ENCODE measurements at regions not wholly inside any gene's neighbourhood (a gene's known extent, or its start where the extent isn't known, plus 50 kb on each side); places are given as distances from the start of the nearest gene placed in this dataset.

GRCh38 chr15:39456582-39457330 lies 124.1 kb upstream of the THBS1 start:
- no peak for TF ChIP-seq EZH2phosphoT487 (IDR thresholded peaks at IDR 0.05; ENCODE audit: low read depth)
- TF ChIP-seq, protein P1, sequence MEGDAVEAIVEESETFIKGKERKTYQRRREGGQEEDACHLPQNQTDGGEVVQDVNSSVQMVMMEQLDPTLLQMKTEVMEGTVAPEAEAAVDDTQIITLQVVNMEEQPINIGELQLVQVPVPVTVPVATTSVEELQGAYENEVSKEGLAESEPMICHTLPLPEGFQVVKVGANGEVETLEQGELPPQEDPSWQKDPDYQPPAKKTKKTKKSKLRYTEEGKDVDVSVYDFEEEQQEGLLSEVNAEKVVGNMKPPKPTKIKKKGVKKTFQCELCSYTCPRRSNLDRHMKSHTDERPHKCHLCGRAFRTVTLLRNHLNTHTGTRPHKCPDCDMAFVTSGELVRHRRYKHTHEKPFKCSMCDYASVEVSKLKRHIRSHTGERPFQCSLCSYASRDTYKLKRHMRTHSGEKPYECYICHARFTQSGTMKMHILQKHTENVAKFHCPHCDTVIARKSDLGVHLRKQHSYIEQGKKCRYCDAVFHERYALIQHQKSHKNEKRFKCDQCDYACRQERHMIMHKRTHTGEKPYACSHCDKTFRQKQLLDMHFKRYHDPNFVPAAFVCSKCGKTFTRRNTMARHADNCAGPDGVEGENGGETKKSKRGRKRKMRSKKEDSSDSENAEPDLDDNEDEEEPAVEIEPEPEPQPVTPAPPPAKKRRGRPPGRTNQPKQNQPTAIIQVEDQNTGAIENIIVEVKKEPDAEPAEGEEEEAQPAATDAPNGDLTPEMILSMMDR (IDR thresholded peaks at IDR 0.05; ENCODE audit: low read depth, low read length), result no peak
- no peaks in the 10 kb centered on the region for H3K27me3 ChIP-seq (ENCODE audit: low read depth, low read length)
- peaks cover 33% of the 10 kb centered on the region for H3K4me1 ChIP-seq (ENCODE audit: low read length)
- no peak overlapping the region for H3K9ac ChIP-seq (ENCODE audit: low read length)
- H3K36me3 ChIP-seq (replicated peaks; ENCODE audit: low read depth, low read length), result peaks cover 4% of the 10 kb centered on the region
- H3K4me3 ChIP-seq (ENCODE audit: low read length), result no peak overlapping the region
- no peaks in the 10 kb centered on the region for H3K79me2 ChIP-seq (ENCODE audit: low read length)
- no peak overlapping the region for H3K27ac ChIP-seq (ENCODE audit: low read length)
- H3K9me3 ChIP-seq (ENCODE audit: insufficient read depth, low read length), result no peaks in the 10 kb centered on the region
- H3K4me2 ChIP-seq (ENCODE audit: low read length), result no peak overlapping the region
- H4K20me1 ChIP-seq (ENCODE audit: insufficient read depth, low read length), result no peaks in the 10 kb centered on the region
- H2AFZ ChIP-seq (ENCODE audit: low read depth, low read length), result no peak overlapping the region

DNA sequence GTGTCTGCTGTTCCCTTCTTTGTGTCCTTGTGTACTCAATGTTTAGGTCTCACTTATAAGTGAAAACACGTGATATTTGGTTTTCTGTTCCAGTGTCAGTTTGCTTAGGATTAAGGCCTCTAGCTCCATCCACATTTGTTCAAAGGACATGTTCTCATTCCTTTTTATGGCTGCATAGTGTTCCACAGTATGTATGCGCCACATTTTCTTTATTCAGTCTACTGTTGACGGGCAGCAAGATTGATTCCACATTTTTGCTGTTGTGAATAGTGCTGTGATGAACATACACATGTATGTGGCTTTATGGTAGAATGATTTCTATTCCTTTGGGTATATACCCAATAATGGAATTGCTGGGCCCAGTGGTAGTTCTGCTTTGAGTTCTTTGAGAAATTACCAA lies 122.7 kb upstream of the THBS1 start:
- peaks cover 4% of the 10 kb centered on the region for H3K36me3 ChIP-seq (replicated peaks; ENCODE audit: low read depth, low read length)
- H3K9ac ChIP-seq (ENCODE audit: low read length), result no peak overlapping the region
- TF ChIP-seq EZH2phosphoT487 (IDR thresholded peaks at IDR 0.05; ENCODE audit: low read depth), result no peak
- TF ChIP-seq, protein P1 (IDR thresholded peaks at IDR 0.05; ENCODE audit: low read depth, low read length), result no peak
- H3K79me2 ChIP-seq (ENCODE audit: low read length), result no peaks in the 10 kb centered on the region
- no peaks in the 10 kb centered on the region for H3K27me3 ChIP-seq (ENCODE audit: low read depth, low read length)
- H2AFZ ChIP-seq (ENCODE audit: low read depth, low read length), result no peak overlapping the region
- no peak overlapping the region for H3K4me2 ChIP-seq (ENCODE audit: low read length)
- peaks cover 29% of the 10 kb centered on the region for H3K4me1 ChIP-seq (ENCODE audit: low read length)
- no peak overlapping the region for H3K4me3 ChIP-seq (ENCODE audit: low read length)
- H4K20me1 ChIP-seq (ENCODE audit: insufficient read depth, low read length), result no peaks in the 10 kb centered on the region
- H3K27ac ChIP-seq (ENCODE audit: low read length), result no peak overlapping the region
- H3K9me3 ChIP-seq (ENCODE audit: insufficient read depth, low read length), result no peaks in the 10 kb centered on the region

GRCh38 chr15:39459548-39459947 lies 121.3 kb upstream of the THBS1 start:
- Histone ChIP-seq H3K27ac (ENCODE audit: low read length) (no peak overlapping the region), H3K36me3 (replicated peaks; ENCODE audit: low read depth, low read length) (peaks cover 4% of the 10 kb centered on the region), H2AFZ (ENCODE audit: low read depth, low read length) (no peak overlapping the region), H3K9me3 (ENCODE audit: insufficient read depth, low read length) (no peaks in the 10 kb centered on the region), H3K4me2 (ENCODE audit: low read length) (no peak overlapping the region), H4K20me1 (ENCODE audit: insufficient read depth, low read length) (no peaks in the 10 kb centered on the region), H3K4me1 (ENCODE audit: low read length) (peaks cover 18% of the 10 kb centered on the region), H3K79me2 (ENCODE audit: low read length) (no peaks in the 10 kb centered on the region), H3K27me3 (ENCODE audit: low read depth, low read length) (no peaks in the 10 kb centered on the region), H3K9ac (ENCODE audit: low read length) (no peak overlapping the region), H3K4me3 (ENCODE audit: low read length) (no peak overlapping the region)
- TF ChIP-seq, protein P1 (IDR thresholded peaks at IDR 0.05; ENCODE audit: low read depth, low read length), result no peak
- TF ChIP-seq EZH2phosphoT487 (IDR thresholded peaks at IDR 0.05; ENCODE audit: low read depth), result no peak

DNA sequence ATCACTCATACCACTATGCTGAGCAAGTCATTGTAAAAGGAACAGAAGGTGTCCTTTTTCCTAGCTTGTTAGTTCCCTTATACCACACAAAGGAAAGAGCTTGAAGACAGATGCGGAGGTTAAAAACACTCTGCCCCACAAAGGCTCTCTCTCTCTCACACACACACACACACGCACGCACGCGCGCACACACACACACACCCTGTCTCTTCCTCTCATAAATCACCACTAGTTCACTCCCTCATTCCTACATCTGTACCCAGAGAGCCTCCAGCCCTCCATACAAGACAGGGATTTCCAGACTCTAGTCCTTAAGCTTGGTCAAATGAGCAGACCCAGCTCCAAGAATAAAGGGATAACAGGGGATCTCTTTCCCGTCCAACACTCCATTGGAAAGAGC lies 120.1 kb upstream of the THBS1 start:
- no peaks in the 10 kb centered on the region for H3K79me2 ChIP-seq (ENCODE audit: low read length)
- no peak overlapping the region for H2AFZ ChIP-seq (ENCODE audit: low read depth, low read length)
- no peak overlapping the region for H3K4me2 ChIP-seq (ENCODE audit: low read length)
- H3K27ac ChIP-seq (ENCODE audit: low read length), result no peak overlapping the region
- H3K9ac ChIP-seq (ENCODE audit: low read length), result no peak overlapping the region
- no peak for TF ChIP-seq EZH2phosphoT487 (IDR thresholded peaks at IDR 0.05; ENCODE audit: low read depth)
- TF ChIP-seq, protein P1 (IDR thresholded peaks at IDR 0.05; ENCODE audit: low read depth, low read length), result no peak
- peaks cover 3% of the 10 kb centered on the region for H3K36me3 ChIP-seq (replicated peaks; ENCODE audit: low read depth, low read length)
- H3K4me1 ChIP-seq (ENCODE audit: low read length), result peaks cover 6% of the 10 kb centered on the region
- H4K20me1 ChIP-seq (ENCODE audit: insufficient read depth, low read length), result no peaks in the 10 kb centered on the region
- no peak overlapping the region for H3K4me3 ChIP-seq (ENCODE audit: low read length)
- H3K27me3 ChIP-seq (ENCODE audit: low read depth, low read length), result no peaks in the 10 kb centered on the region
- H3K9me3 ChIP-seq (ENCODE audit: insufficient read depth, low read length), result 0 out of 2 replicates have a peak, but pooled peaks cover 3% of the 10 kb centered on the region

All from OCI-LY3 (cell line).